H1 (cell line): ENCODE measurements at regions not wholly inside any gene's neighbourhood (a gene's known extent, or its start where the extent isn't known, plus 50 kb on each side); places are given as distances from the start of the nearest gene placed in this dataset.

Experiments
- CTCF ChIA-PET: fragments of 300-600 bp; sonication (Branson Sonifier 250); formaldehyde crosslinking; loops from one replicate; lab custom pipeline; 2021; ENCODE audit not compliant: partially characterized antibody; lab: Charles Lee
- POLR2A ChIA-PET: fragments of 300-600 bp; sonication (Branson Sonifier 250); formaldehyde crosslinking; loops from one replicate; lab custom pipeline; 2021; ENCODE audit warnings: inconsistent platforms; ENCODE audit not compliant: partially characterized antibody; lab: Charles Lee
- DNase-seq, 2 experiments: peaks; one replicate each; pipeline versions ENCODE4 v3.0.0 to v3.0.0-alpha.2; 2010 to 2022; ENCODE audit warnings: low spot score in 2 of 2, low read depth in 1 of 2, mixed read lengths in 1 of 2
- FAIRE-seq: peaks from 2 replicates; lab custom pipeline; 2011; peaks lifted over from hg19 to GRCh38; lab: Jason Lieb, UNC
- H2AFZ ChIP-seq: 2 replicates; pipeline ENCODE4 v1.8.1; 2012; ENCODE audit warnings: low read length, inconsistent platforms
- H2AK5ac ChIP-seq: 2 replicates; pipeline ENCODE4 v1.6.1; 2013; ENCODE audit warnings: low read depth, low read length
- H2BK120ac ChIP-seq: replicated peaks from 2 replicates; pipeline ENCODE3; 2013; ENCODE audit warnings: low read depth, low read length, inconsistent platforms
- H2BK12ac ChIP-seq: 2 replicates; pipeline ENCODE4 v1.6.1; 2013; ENCODE audit warnings: low read depth, low read length
- H2BK15ac ChIP-seq: 2 replicates; pipeline ENCODE4 v1.6.1; 2013; ENCODE audit warnings: low read length
- H2BK20ac ChIP-seq: 2 replicates; pipeline ENCODE4 v1.6.1; 2013; ENCODE audit warnings: low read length
- H2BK5ac ChIP-seq: 2 replicates; pipeline ENCODE4 v1.6.1; 2013; ENCODE audit warnings: low read depth, low read length
- H3K14ac ChIP-seq: 2 replicates; pipeline ENCODE4 v1.6.1; 2013; ENCODE audit warnings: inconsistent platforms; ENCODE audit not compliant: insufficient read length
- H3K18ac ChIP-seq: 2 replicates; pipeline ENCODE4 v1.6.1; 2013; ENCODE audit warnings: low read length; ENCODE audit errors: extremely low read depth
- H3K23ac ChIP-seq: 2 replicates; pipeline ENCODE4 v1.6.1; 2013; ENCODE audit warnings: inconsistent platforms; ENCODE audit not compliant: insufficient read length
- H3K23me2 ChIP-seq: 2 replicates; pipeline ENCODE4 v1.6.1; 2013; ENCODE audit warnings: low read depth, low read length
- H3K27ac ChIP-seq: 2 replicates; pipeline ENCODE4 v1.6.1; 2011; ENCODE audit warnings: low read depth, low read length, inconsistent platforms
- H3K27me3 ChIP-seq, 4 experiments: replicated peaks in 1 of 4; 1 replicate in 1 of 4; 2 replicates in 3 of 4; pipeline versions ENCODE4 v1.6.1 to v1.8.1; 2011 to 2013; ENCODE audit warnings: low read length in 3 of 4, mild to moderate bottlenecking in 3 of 4, inconsistent platforms in 2 of 4, mixed read lengths in 2 of 4, moderate library complexity in 1 of 4; ENCODE audit not compliant: control insufficient read depth in 3 of 4, insufficient read depth in 3 of 4; ENCODE audit errors: extremely low read depth in 1 of 4
- H3K36me3 ChIP-seq, 4 experiments: 2 replicates each; pipeline versions ENCODE4 v1.6.1 to v1.8.1; 2011 to 2013; ENCODE audit warnings: mild to moderate bottlenecking in 4 of 4, low read length in 3 of 4, moderate library complexity in 2 of 4, control low read depth in 1 of 4, inconsistent platforms in 1 of 4; ENCODE audit not compliant: insufficient read depth in 4 of 4, control insufficient read depth in 2 of 4
- H3K4ac ChIP-seq: replicated peaks from 2 replicates; pipeline ENCODE3; 2013; ENCODE audit warnings: low read length, low read depth, mixed read lengths, inconsistent platforms; ENCODE audit not compliant: insufficient read length
- H3K4me1 ChIP-seq, 4 experiments: replicated peaks in 1 of 4; 1 replicate in 1 of 4; 2 replicates in 3 of 4; pipeline versions ENCODE4 v1.6.1 to v1.8.1; 2011 to 2013; ENCODE audit warnings: low read length in 3 of 4, inconsistent platforms in 2 of 4, mixed read lengths in 1 of 4; ENCODE audit not compliant: insufficient read depth in 4 of 4, control insufficient read depth in 3 of 4
- H3K4me2 ChIP-seq, 2 experiments: 2 replicates each; pipeline versions ENCODE4 v1.6.1 to v1.8.1; 2011 to 2013; ENCODE audit warnings: low read depth in 2 of 2, low read length in 2 of 2, control low read depth in 1 of 2, inconsistent platforms in 1 of 2, mild to moderate bottlenecking in 1 of 2; ENCODE audit not compliant: insufficient read depth in 1 of 2
- H3K4me3 ChIP-seq, 4 experiments: fragments of 200-600, 300-600 bp in 1 of 4; sonication (generic), shearing (Covaris generic), sonication (Bioruptor Twin) in 1 of 4; 2 replicates each; pipeline versions ENCODE4 v1.5.1 to v1.8.1; 2011 to 2016; ENCODE audit warnings: low read length in 4 of 4, low read depth in 3 of 4, control low read depth in 2 of 4, inconsistent platforms in 2 of 4, mild to moderate bottlenecking in 2 of 4, mixed read lengths in 1 of 4, moderate library complexity in 1 of 4; ENCODE audit not compliant: insufficient read depth in 2 of 4; ENCODE audit errors: extremely low read depth in 1 of 4
- H3K56ac ChIP-seq: replicated peaks from 2 replicates; pipeline ENCODE3; 2013; ENCODE audit warnings: low read depth, mild to moderate bottlenecking, mixed read lengths, low read length, inconsistent platforms; ENCODE audit not compliant: insufficient read length
- H3K79me1 ChIP-seq: 2 replicates; pipeline ENCODE4 v1.6.1; 2013; ENCODE audit warnings: low read depth, low read length, control low read depth
- H3K79me2 ChIP-seq, 2 experiments: 2 replicates each; pipeline versions ENCODE4 v1.6.1 to v1.8.1; 2012 to 2013; ENCODE audit warnings: low read length in 2 of 2, mild to moderate bottlenecking in 2 of 2, inconsistent platforms in 1 of 2; ENCODE audit not compliant: insufficient read depth in 2 of 2, control insufficient read depth in 1 of 2
- H3K9ac ChIP-seq, 4 experiments: replicated peaks in 1 of 4; 1 replicate in 1 of 4; 2 replicates in 3 of 4; pipeline versions ENCODE4 v1.6.1 to v1.8.1; 2011 to 2013; ENCODE audit warnings: low read depth in 3 of 4, low read length in 3 of 4, control low read depth in 2 of 4, mild to moderate bottlenecking in 2 of 4, moderate library complexity in 2 of 4, inconsistent platforms in 1 of 4; ENCODE audit errors: extremely low read depth in 1 of 4
- H3K9me3 ChIP-seq, 2 experiments: 2 replicates each; pipeline versions ENCODE4 v1.6.1 to v1.8.1; 2012 to 2013; ENCODE audit warnings: mild to moderate bottlenecking in 2 of 2, moderate library complexity in 2 of 2, control low read depth in 1 of 2, inconsistent platforms in 1 of 2, low read depth in 1 of 2, low read length in 1 of 2, mixed read lengths in 1 of 2; ENCODE audit not compliant: insufficient read depth in 2 of 2
- H4K20me1 ChIP-seq, 2 experiments: replicated peaks in 1 of 2; 2 replicates each; pipeline versions ENCODE3 to v1.8.1; 2011 to 2013; ENCODE audit warnings: inconsistent platforms in 2 of 2, low read length in 2 of 2, mild to moderate bottlenecking in 1 of 2; ENCODE audit not compliant: insufficient read depth in 2 of 2, control insufficient read depth in 1 of 2
- H4K5ac ChIP-seq: 2 replicates; pipeline ENCODE4 v1.6.1; 2013; ENCODE audit warnings: low read length, low read depth, mixed read lengths, inconsistent platforms; ENCODE audit not compliant: insufficient read length
- H4K8ac ChIP-seq: 2 replicates; pipeline ENCODE4 v1.8.0; 2013; ENCODE audit warnings: mild to moderate bottlenecking, moderate library complexity, low read length, inconsistent platforms; ENCODE audit not compliant: insufficient read depth; ENCODE audit errors: extremely low read depth
- H4K91ac ChIP-seq: replicated peaks from 2 replicates; pipeline ENCODE3; 2013; ENCODE audit warnings: low read length, mixed read lengths, inconsistent platforms; ENCODE audit not compliant: insufficient read length
- BCL11A ChIP-seq, 2 experiments: IDR thresholded peaks; one replicate each; pipeline ENCODE4 v1.6.1; 2011; ENCODE audit warnings: low read depth in 2 of 2, low read length in 2 of 2, mild to moderate bottlenecking in 2 of 2
- KDM4A ChIP-seq: IDR thresholded peaks from one replicate; pipeline ENCODE4 v1.7.1; 2012; ENCODE audit warnings: low read depth, mild to moderate bottlenecking, moderate library complexity, low read length, inconsistent platforms; ENCODE audit not compliant: severe bottlenecking
- KDM5A ChIP-seq: fragments of 200-600 bp; IDR thresholded peaks from 2 replicates; pipeline ENCODE4 v1.7.1; 2012; ENCODE audit warnings: mild to moderate bottlenecking, low read length, inconsistent platforms, mixed read lengths
- POU5F1 ChIP-seq: IDR thresholded peaks from 2 replicates; pipeline ENCODE4 v1.6.1; 2011; ENCODE audit warnings: low read depth, mild to moderate bottlenecking, low read length, moderate library complexity
- RBBP5 ChIP-seq: IDR thresholded peaks from 2 replicates; pipeline ENCODE4 v1.7.1; 2012; ENCODE audit warnings: low read depth, mild to moderate bottlenecking, inconsistent platforms, low read length, moderate library complexity, borderline replicate concordance
- SUZ12 ChIP-seq: fragments of 200-600 bp; sonication (generic); IDR thresholded peaks from 2 replicates; pipeline ENCODE4 v1.6.1; 2012; ENCODE audit warnings: mild to moderate bottlenecking, inconsistent platforms, low read length, moderate library complexity, mixed read lengths
- WGBS, 2 experiments: shearing (Covaris generic) in 1 of 2; methylation state at CpG; one replicate each; pipeline versions ENCODE4 v1.1.6 to v1.1.7; 2013 to 2015; ENCODE audit warnings: low lambda C conversion rate in 2 of 2, mixed read lengths in 2 of 2, inconsistent platforms in 1 of 2, low coverage in 1 of 2, missing lambda C conversion rate in 1 of 2; ENCODE audit not compliant: insufficient replicate concordance in 2 of 2, insufficient coverage in 1 of 2, insufficient read length in 1 of 2; ENCODE audit errors: extremely low coverage in 1 of 2, missing lambda C conversion rate in 1 of 2; 5-methylcytosine and 5-hydroxymethylcytosine counted together

- Histone ChIP-seq H3K4me3 (no peak overlapping the region), H3K36me3 (no peaks in the 10 kb centered on the region), H3K23ac (no peak overlapping the region), H2BK120ac (no peak overlapping the region), H3K14ac (no peak overlapping the region), H3K4ac (no peak overlapping the region), H3K4me2 (no peak overlapping the region), H2BK20ac (no peak overlapping the region), H2BK15ac (no peak overlapping the region), H3K56ac (no peak overlapping the region), H3K79me2 (no peaks in the 10 kb centered on the region), H2AK5ac (no peak overlapping the region), H2BK5ac (no peak overlapping the region), H3K18ac (no peak overlapping the region), H3K27ac (no peak overlapping the region), H2AFZ (no peak overlapping the region), H3K79me1 (no peaks in the 10 kb centered on the region), H4K5ac (no peak overlapping the region), H2BK12ac (no peak overlapping the region), H4K8ac (no peak overlapping the region; the same call in 1 of the 2 replicates), H3K23me2 (peaks cover 5% of the 10 kb centered on the region), H3K9me3 (no peaks in the 10 kb centered on the region), H3K9ac (no peak overlapping the region), H4K91ac (no peak overlapping the region), H3K27me3 (peaks cover 0 to 2% (median under 1%) of the 10 kb centered on the region in 4 experiments; a peak in 4 of 7 replicates), H4K20me1 (no peaks in the 10 kb centered on the region), H3K4me1 (peaks cover 0 to 18% (median 2%) of the 10 kb centered on the region in 4 experiments; a peak in 5 of 7 replicates)
- no peak for FAIRE-seq
- 85% methylated on average over 18 of the region's 18 CpGs; no CpG with 5 or more reads in 1 of the 2 experiments for WGBS, 2 experiments
- POLR2A ChIA-PET: interaction anchor here (1.9 kb wide), 1 partner anchor 25 kb away, joined by 5 read pairs; no protein-coding TSS in a partner anchor
- no peak for TF ChIP-seq KDM4A
- no peak for TF ChIP-seq POU5F1
- TF ChIP-seq KDM5A: no peak
- TF ChIP-seq SUZ12: no peak
- TF ChIP-seq RBBP5: no peak
- no peak for TF ChIP-seq BCL11A (IDR thresholded peaks at IDR 0.05; ENCODE audit: low read depth in 2 of 2, low read length in 2 of 2)
- DNase-seq: no peak
- CTCF ChIA-PET: interaction anchor here (4.2 kb wide), 2 partner anchors 26 to 32 kb away, joined by 43 to 46 read pairs; no protein-coding TSS in a partner anchor
Observed at GRCh38 chr22:46038516-46039430, 61.8 kb upstream of the WNT7B start.
